NCI-H748 (cell line): ENCODE measurements at regions not wholly inside any gene's neighbourhood (a gene's known extent, or its start where the extent isn't known, plus 50 kb on each side); places are given as distances from the start of the nearest gene placed in this dataset.
"Not testable (repeated sequence)": the region's sequence is repeated elsewhere in the genome, so short reads cannot be mapped to it uniquely, and the experiment has no call there.

Experiments used
- DNase-seq: peaks from one replicate; lab custom pipeline; 2025; ENCODE audit not compliant: unreplicated experiment; lab: John Stamatoyannopoulos, UW

DNA sequence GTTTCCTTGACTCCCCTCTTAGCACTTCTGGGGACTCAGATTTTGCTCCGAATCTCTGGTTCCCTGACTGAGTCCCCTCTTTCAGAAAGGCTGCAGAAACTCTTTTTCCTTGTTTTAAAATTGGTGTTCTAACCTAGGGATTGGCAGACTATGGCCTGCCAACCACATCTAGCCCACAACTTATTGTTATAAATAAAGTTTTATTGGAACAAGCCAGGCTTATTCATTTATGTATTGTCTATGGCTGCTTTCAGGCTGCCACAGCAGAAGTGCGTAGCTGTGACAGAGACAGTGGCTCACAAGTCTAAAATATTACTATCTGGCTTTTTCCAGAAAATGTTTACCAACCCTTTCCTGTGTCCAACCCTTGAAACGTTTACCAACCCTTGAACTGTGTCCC lies 81.7 kb downstream of the IER5 start:
- DNase-seq: no peak

DNA sequence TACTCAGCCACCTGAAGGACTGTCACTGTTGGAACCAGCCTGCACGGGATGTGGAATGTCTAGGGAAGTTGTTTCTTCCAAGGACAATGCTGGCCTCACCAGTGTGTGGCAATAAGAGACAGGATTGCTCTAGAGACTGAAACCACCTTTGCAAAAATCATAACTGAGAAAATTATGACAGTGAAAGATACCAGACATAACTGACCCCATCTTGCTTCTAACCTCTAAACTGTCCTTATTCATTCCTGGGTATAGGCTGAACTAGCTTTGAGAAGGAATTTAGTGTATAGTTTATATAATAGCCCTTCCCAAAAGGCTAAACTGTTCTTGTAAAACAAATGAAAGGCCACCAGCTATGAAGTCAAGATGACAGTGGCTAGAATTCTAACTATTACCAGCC lies 83.6 kb downstream of the IER5 start:
- DNase-seq: no peak

DNA sequence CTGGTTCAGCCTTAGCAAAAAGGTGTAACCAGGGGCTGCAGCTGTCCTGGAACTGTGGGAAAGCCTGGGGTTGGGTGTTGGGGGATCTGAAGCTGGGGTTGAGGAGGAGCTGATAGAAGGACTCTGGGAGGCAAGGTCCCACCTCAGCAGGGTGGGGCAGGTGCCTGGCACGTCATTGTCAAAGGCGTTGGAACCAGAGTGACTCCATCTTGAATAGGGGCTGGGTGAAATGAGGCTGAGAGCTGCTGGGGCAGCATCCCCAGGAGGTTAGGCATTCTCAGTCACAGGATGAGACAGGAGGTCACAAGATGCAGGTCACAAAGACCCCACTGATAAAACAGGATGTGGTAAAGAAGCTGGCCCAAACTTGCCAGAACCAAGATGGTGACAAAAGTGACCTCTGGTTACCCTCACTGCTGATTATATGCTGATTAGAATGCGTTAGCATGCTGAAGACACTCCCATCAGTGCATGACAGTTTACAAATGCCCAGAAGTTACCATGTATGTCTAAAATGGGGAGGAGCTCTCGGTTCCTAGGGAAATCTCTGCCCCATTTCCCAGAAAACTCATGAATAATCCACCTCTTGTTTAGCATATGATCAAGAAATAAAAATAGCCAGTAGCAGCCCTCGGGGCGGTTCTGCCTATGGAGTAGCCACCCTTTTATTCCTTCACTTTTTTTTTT lies 85.4 kb downstream of the IER5 start:
- no peak for DNase-seq

DNA sequence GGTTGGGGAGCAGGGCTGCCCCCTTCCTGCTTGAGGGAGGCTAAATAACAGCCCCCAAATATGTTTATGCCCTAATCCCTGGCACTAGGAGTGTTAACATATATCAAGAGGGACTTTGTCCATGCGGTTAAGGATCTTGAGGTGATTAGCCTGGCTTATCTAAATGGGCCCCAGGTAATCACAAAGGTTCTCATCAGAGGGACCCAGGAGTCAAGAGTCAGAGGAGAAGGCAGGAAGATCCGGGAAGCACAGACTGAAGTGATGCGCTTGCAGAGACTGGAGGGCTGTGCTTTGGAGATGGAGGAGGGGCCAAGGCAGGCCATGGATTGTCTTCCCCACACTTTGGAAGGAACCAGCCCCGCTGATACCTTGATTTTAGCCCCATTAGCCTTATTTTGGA lies 86.4 kb downstream of the IER5 start:
- DNase-seq: no peak

DNA sequence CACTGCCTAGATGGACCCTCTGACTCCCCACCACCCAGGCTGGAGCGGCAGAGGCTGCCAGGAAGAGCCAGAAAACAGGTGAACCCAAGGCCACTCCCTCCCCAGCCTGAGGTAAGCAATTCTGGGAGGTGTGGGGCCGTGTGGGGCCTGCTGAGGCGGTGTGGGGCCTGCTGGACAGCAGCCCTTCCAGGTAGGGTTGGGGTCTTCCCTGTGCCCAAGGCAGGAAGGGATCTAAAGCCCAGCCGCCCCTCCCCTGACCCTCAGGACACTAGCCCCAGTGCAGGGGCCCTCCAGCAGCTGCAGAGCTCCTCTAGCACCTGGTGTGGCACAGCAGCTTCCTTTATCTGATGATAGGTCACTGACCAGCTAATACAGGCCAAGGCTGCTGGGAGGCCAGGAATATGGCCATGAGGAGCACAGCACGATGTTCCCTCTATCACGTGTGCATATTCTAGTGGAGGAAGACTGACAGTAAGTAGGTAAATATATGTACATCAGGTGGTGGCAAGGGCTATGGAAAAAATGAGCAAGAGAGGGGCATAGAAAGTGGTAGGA lies 86.9 kb downstream of the IER5 start:
- DNase-seq: no peak

DNA sequence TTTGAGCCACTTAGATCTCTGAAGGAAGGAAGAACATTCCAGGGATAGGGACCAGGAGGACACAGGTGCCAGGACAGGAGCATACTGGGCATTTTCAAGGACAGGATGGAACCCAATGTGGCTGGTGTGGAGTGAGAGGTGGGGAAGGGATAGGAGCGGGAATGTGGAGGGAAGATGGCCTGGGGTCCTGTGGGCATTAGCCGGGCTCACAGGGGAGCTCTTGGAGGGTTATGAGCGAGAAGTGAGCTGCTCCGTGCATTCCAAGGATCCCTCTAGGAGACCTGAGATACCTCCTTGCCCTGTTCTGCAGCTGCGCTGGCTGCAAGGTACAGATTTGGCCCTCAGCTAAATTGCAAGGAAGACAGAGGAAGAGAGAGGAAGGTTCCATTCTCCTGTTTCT lies 87.5 kb downstream of the IER5 start:
- no peak for DNase-seq

DNA sequence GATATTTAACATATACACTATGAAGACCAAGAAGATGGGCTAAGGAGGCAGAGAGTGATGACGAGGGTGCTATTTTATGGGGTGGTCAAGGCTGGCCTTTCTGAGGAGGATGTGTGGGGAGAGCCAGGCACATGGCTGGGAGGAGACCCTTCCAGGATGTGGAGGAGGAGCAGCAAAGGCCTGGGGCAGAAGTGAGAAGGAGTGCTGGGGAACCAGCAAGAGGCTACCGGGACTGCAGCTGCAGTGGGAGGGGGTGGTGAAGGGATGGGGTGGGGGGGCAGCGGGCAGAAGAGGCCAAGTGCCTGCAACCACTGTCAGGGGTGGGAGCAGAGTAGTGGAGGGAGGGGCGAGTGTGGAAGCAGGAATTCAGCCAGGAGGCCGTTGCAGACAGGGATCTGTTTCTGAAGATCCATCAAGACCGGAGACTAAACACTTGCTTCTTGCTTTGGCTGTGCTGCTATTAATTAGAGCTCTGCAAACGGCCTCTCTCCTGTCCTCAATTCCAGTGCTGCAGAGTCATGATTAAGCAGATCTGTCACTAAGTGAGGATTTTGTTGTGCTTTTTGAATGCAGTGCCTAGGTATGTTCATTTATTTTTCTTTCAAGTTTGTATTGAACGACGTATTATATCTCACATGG lies 89.9 kb downstream of the IER5 start:
- no peak for DNase-seq

DNA sequence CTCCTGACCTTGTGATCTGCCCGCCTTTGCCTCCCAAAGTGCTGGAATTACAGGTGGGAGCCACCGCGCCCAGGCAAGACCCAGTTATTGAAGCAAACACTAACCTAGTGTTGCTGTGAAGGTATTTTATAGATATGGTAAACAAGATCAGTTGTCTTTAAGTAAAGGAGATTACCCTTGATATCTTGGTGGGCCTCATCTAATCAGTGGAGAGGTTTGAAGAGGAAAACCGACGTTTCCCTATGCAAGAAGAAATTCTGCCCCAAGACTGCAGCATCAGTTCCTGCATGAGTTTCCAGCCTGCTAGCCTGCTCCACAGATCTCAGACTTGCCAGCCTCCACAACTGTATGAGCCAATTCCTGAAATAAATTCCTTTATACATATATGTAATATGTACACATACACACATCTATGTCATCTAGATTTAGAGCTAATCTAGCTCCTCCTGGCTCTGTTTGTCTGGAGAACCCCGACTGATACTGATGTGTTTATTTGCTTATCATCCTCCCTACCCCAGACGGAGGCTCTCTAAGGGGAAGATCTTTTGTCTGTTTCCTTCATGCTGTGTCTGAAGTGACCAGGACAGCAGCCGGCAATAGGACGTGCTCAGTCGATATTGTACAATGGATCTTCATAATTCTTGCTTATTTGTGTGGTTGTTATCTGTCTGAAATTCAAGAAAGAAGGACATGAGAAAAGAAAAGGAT lies 90.9 kb downstream of the IER5 start:
- DNase-seq: peak; percentile 74

DNA sequence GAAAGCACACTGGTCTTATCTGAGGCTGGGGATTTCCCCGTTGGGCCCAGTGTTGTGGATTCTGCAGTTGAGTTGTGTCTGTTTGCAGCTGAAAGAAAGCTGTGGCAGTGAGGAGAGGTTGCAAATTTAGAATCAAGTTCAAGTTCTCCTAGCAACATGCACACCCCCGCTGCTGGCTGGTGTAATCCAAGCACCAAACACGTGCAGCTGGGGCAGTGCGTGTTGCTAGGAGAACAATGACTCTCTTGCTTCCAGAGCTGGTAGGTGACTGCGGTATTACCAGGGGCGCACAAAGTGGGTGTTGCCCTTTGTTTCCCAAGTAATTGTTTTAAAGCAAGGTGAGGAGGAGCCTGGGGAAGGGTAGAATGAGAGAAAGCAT lies 91.5 kb downstream of the IER5 start:
- DNase-seq: peak; percentile 94

DNA sequence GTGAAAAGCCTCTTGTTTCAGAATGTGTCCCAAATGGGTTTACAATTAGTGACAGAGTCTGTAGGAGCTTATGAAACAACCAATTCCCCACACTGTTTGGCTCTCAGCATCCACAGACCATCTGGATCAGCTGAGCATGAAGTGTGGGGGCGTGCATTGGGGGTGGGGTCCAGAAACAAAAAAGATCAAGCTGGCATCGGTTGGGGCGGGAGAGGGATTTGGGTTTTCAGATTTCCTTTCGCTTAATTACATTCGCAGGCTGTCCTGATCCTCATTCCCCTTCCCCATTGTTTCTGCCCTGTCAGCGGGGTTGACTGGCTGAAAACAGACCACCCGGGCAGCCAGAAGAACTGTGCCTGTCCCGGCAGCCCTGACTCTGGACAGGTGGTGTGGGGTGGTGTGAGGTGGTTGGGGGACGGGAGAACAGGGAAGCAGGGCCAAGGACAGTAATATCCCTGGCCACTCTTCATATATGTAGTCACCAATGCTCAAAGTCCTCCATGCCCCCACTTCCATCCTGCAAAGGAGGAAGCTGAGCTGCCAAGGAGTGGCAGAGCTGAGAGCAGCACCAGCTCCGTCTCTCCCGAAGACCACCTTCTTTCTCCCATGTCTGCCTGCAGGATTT lies 92.0 kb downstream of the IER5 start:
- DNase-seq: peak; percentile 32

DNA sequence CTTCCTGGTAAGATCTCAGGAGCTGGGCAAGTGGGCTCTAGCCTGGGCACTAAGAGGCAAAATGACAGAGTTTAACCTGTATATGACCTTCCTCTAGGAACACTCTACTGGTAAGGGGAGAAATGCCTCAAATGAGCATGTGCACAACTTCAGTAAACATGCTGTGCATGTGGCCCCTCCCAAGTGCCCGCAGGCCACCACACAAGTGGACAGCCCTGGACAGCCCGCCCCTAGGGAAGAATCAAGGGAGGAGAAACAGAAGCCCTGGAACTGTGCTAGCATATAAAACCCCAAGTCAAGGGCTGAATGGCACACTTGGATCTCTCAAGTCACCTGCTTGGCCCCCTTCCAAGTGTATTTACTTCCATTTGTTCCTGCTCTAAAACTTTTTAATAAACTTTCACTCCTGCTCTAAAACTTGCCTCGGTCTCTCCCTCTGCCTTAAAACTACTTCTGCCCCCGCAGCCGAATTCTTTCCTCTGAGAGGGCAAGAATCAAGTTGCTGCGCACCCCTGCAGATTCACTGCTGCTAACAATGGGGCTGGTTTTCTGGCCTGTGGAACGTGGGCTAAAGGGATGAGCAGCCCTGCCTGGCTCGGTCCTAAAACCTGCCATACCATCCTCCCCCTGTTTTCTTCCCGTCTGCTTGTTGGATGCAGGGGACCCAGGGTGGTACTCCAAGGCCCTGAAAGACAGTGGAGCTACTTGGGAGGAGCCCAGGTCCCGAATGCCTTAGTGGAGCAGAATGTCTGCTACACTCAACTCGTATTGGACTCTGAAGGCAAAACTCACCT lies 93.5 kb downstream of the IER5 start:
- DNase-seq: no peak

DNA sequence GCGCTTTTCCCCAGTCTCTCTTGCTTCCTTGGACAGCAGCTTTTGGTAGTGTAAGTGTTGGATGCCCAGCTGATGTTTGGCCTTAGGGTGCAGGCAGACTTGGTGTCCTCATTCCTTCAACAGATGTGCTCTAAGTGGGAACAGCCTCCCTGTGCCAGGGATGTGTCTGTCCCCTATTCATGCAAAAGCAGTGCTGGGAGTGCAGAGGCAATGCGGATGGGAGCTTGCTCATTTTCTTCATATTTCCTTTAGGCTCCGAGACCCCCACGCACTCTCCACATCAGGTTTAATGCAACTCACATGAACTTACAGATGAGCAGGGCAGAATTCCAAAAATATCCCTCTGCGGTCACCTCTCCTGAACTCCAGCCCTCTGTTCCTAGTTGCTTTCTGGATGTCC lies 96.1 kb downstream of the IER5 start:
- DNase-seq: no peak

DNA sequence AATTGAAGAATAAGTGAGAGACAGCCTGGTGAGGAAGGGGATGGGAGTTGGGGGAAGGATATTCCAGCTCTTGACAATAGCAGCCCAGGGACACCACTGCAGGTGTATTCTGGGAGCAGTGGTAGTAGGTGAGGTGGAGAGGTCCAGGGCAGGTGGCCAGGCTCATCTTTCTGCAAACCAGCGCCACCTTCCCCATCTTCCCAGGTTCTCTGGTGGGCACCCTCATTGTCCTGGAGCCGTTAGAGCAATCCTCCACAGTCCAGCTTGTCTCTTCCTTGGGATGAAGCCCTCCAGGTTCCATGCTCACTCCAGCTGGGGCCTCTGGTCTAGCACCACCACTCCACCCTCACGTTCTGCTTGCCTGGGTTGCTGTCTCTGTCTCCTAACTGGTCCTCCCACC lies 97.0 kb downstream of the IER5 start:
- no peak for DNase-seq

DNA sequence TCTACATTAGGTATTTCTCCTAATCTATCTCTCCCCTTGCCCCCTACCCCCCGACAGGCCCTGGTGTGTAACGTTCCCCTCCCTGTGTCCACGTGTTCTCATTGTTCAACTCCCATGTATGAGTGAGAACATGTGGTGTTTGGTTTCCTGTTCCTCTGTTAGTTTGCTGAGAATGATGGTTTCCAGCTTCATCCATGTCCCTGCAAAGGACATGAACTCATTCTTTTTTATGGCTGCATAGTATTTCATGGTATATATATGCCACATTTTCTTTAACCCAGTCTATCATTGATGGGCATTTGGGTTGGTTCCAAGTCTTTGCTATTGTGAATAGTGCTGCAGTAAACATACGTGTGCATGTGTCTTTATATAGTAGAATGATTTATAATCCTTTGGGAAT lies 97.6 kb downstream of the IER5 start:
- DNase-seq: not testable (repeated sequence)

DNA sequence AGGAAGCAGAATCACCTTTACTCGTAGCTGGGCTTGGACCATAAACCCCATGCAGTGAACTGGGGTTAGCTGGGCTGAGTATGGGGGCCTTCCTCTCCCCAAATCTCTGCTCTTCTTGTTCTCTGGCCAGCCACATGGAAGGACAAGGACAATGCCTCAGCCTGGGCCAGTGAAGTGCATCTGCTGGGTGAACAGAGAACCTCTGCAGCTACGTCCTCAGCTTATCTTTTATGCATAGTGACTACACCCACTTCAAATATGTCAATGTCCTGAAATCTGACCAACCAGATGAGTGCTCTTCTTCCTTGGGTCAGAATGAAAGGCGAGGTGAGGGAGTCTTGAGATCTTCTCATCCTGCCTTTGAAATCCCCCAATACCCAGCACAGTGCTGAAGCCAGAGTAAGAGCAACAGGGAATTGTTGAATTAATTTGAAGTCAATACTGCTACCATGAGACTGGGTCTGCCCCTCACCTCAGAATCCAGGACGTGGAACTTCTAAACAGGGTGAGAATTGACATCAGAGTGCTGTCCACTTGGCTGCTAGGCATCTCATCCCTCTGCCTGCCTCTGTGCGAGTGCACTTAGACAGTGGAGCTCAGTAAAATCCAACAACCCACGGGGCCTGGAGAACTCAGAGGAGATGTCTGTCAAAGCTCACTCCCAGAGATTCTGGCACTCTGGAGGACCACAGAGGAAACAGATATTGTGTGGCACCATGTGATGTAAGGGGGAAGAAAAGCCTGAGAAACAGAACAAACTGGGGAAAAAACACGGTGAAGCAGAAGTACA lies 99.0 kb downstream of the IER5 start:
- DNase-seq: no peak

DNA sequence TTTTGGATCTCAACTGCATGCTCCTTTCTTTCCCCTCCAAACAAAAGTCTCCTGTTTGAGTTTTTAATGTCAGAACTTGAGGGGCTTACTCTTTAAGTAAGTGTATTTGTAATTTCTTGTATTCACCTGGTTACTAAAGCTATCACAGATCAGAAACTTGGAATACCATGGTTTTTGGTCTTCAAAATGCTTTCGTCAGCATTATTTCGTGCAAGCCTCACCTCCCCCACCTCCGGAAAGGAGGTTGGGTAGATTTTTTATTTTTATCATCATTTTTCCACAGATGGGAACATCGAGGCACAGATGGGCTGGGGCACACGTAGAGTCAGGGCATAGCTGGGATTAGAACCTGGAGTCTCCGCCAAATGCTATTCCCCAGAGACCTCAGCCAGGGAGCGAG lies 100.7 kb downstream of the IER5 start:
- DNase-seq: no peak

DNA sequence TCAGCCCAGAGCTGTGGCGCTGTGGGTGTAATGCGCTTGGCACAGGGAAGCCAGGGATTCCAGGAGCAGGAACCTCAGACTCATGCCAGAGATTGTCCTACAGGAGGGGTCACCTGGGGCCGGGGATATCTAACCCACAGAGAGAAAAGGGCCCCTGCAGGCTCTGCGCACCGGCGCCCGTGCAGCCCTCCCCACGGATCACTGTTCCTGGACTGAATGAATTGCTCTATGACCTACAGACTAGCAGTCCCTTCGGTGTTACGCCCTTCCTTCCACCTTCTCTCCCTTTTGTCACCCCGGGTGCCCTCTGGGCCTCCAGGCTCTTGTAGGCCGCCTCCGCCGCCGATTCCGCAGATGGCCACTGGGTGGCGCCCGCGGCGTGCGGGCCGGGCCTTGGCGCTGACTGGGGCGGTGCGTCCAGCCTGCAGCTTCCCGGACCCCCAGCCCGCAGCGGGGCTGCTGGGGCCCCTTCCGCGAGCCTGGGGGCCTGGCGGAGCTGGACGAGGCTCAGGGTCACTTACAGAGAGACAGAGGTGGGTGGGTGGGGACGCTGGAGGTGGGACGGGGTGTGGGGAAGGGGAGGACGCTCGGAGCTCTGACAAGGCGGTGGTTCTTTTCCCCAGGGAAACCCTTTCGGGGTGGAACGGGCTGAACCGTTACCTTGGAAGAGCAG lies 101.3 kb downstream of the IER5 start:
- peak; percentile 37 for DNase-seq

DNA sequence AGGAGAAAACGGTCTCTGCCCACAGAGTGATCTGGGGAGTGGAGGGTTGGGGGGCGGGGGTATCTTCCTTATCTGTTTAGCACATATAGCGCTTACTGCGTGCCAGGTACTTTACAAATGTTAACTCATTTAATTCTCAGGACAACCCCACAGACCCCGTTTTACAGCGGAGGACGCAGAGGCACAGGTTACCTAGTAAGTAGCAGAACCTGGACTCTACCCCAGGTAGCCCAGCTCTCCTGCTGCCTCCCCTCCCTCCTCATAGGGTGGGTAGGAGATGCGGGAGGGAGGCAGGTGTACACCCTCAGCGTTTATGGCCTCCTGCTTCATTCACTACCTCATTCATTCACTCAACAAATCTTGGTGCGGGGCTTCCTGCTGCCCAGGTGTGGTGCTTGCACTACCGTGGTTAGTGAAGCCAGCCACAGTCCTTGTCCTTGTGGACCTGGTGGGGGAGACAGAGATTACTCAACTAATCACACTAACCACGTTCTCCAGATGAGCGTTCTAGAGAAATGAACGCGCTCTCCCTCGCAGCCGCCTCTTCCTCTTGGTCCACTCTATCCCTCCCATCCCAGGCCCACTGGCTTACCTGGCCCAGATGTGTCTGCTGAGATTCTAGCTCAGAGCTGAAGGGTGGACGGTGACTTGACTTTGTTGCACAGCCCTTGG lies 102.0 kb downstream of the IER5 start:
- peak; percentile 33 for DNase-seq

DNA sequence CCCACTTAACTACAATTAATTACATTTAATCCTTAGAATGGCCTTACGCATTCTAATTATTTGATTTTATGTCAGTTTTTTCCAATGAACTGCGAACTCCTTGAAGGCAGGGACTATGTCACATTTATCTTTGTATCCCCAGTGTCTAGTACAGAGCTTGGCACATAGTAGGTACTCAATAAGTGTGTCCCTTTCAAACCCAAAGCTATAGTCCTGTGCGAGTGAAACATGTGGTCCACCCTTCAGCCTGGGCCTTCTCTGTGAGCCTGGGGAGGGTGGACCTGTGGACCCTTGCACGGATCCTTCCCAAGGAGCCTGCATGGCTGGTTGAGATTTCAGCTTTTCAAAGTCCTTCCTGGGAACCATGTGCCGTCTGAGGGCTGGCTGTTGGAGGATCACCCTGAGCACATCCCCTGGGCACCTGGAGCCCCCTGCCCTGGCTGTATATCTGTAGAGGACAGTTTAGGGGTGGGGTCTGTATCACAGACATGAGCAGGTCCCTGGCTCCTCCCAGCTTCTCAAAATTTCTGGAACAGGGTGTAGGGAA lies 103.1 kb downstream of the IER5 start:
- no peak for DNase-seq
